Naive B cell (primary cell): ENCODE measurements at regions not wholly inside any gene's neighbourhood (a gene's known extent, or its start where the extent isn't known, plus 50 kb on each side); places are given as distances from the start of the nearest gene placed in this dataset.
"Not testable (repeated sequence)": the region's sequence is repeated elsewhere in the genome, so short reads cannot be mapped to it uniquely, and the experiment has no call there.

ENCODE experiments used
- ATAC-seq, 2 donors: fragments of 150-1000 bp; cut with Tn5 transposase; 2 replicates each; pipeline ENCODE4 v1.10.0; 2021; ENCODE audit warnings: low read depth in 2 of 2, mild to moderate bottlenecking in 2 of 2, moderate library complexity in 2 of 2
- DNase-seq: peaks from one replicate; pipeline ENCODE4 v3.0.0; 2022
- H3K27ac Mint-ChIP-seq, 6 donors: one replicate each; pipeline ENCODE4 v1.8.0; 2020 to 2022; ENCODE audit warnings: mild to moderate bottlenecking in 6 of 6, mixed read lengths in 6 of 6, moderate library complexity in 5 of 6, inconsistent platforms in 2 of 6
- H3K27me3 Mint-ChIP-seq, 3 donors: one replicate each; pipeline ENCODE4 v1.8.0; 2021 to 2022; ENCODE audit warnings: mixed read lengths in 3 of 3, mild to moderate bottlenecking in 1 of 3
- H3K36me3 Mint-ChIP-seq, 2 donors: one replicate each; pipeline ENCODE4 v1.8.0; 2020 to 2022; ENCODE audit warnings: mixed read lengths in 2 of 2, inconsistent platforms in 1 of 2, mild to moderate bottlenecking in 1 of 2
- H3K4me1 Mint-ChIP-seq, 3 donors: one replicate each; pipeline ENCODE4 v1.8.0; 2020 to 2022; ENCODE audit warnings: mixed read lengths in 3 of 3, inconsistent platforms in 1 of 3, mild to moderate bottlenecking in 1 of 3, moderate library complexity in 1 of 3
- H3K4me3 Mint-ChIP-seq, 8 donors: one replicate each; pipeline ENCODE4 v1.8.0; 2020 to 2022; ENCODE audit warnings: mild to moderate bottlenecking in 8 of 8, mixed read lengths in 8 of 8, moderate library complexity in 8 of 8, inconsistent platforms in 2 of 8
- H3K9me3 Mint-ChIP-seq, 7 donors: one replicate each; pipeline ENCODE4 v1.8.0; 2020 to 2022; ENCODE audit warnings: mixed read lengths in 7 of 7, mild to moderate bottlenecking in 5 of 7, inconsistent platforms in 2 of 7, moderate library complexity in 1 of 7

DNA sequence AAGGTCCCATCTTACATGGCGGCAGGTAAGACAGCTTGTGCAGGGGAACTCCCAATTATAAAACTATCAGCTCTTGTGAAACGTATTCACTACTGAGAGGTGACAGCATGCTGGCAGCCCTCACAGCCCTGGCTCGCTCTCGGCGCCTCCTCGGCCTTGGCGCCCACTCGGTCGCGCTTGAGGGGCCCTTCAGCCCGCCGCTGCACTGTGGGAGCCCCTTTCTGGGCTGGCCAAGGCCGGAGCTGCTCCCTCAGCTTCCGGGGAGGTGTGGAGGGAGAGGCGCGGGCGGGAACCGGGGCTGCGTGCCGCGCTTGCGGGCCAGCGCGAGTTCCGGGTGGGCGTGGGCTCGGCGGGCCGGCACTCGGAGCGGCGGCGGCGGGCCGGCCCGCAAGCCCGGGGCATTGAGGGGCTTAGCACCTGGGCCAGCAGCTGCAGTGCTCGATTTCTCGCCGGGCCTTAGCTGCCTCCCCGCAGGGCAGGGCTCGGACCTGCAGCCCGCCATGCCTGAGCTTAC is 262.6 kb upstream of the CDH19 start:
- not testable (repeated sequence) for H3K27ac Mint-ChIP-seq, H3K4me1 Mint-ChIP-seq, ATAC-seq, DNase-seq, H3K36me3 Mint-ChIP-seq, H3K27me3 Mint-ChIP-seq, H3K4me3 Mint-ChIP-seq, H3K9me3 Mint-ChIP-seq

DNA sequence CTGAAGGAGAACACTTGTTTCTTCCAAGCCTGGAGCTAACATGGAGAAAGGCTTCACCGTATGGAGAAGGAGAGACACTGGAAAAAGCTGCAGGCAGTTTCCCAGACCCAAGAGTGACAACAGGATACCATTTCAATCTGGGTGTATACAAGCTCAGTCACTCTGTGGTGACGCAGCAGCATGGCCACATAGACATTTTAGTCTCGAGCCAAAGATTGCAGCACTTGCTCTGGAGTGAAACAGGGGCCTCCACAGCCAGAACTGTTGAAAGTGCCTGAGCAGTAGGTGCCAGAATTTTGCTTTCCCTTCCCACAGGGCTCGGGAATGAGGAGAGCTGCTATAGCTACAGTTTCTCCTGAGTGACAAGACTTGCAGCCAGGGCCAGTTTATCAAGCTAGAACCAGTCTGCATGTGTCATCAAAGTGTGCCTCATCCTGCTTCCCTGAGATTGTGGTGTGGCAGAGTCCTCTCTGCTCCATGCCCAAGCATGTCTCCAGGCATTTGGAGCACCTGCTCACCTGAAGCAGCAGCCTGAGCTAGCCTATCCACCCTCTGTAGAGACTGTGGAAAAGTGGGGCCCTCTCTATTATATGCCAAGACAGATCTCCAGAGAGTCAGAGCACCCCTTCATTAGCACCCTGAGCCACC is 234.6 kb upstream of the CDH19 start:
- H3K4me1 Mint-ChIP-seq: no peaks in the 10 kb centered on the region
- ATAC-seq: no peak

DNA sequence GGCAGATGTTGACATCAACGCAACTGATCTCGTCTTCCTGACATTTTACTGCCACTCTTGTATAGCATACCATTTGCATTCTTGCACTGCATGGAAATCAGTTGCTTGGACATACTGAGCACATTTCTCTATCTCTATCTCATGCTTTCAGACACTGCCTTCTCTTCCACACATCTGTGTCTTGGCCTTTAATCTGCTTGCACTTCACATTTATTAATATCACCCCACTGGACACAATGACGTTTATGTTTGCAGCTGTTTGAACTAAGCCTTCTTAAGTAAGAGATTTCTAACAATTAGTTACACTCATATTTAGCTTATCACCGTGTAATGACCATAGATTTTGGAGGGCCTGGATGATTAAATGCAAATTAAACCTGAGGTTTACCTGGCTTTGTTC is 229.8 kb upstream of the CDH19 start:
- ATAC-seq: no peak
- no peak for DNase-seq

More for the DNA sequence above, 234.6 kb upstream of the CDH19 start:
- H3K4me3 Mint-ChIP-seq: no peak overlapping the region
- no peak for DNase-seq
- peaks cover 0 to 11% (median 0%) of the 10 kb centered on the region in 7 donors for H3K9me3 Mint-ChIP-seq
- H3K27me3 Mint-ChIP-seq: no peaks in the 10 kb centered on the region
- no peaks in the 10 kb centered on the region for H3K36me3 Mint-ChIP-seq
- H3K27ac Mint-ChIP-seq: no peak overlapping the region

DNA sequence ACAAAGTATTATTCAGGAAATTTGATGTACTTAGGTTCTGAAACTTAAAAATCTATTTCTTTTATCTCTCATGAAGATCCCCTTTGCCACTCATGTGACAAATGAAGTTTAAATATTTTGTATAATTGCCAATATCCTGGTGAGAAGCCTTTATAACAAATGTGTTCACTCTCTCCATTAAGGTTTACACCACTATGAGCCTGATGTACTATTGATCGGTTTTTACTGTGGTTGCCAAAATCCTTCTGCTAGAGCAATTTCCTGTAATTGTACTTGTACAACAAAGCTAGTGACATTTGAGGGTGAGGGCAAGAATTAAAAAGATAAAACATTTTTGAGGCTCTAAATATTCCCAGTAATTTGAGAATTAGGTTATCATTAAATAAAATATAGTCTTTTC is 222.3 kb upstream of the CDH19 start:
- H3K27ac Mint-ChIP-seq: no peak overlapping the region
- no peaks in the 10 kb centered on the region for H3K27me3 Mint-ChIP-seq
- ATAC-seq (no peak), DNase-seq (no peak)
- H3K4me1 Mint-ChIP-seq: no peaks in the 10 kb centered on the region
- H3K36me3 Mint-ChIP-seq: no peaks in the 10 kb centered on the region
- no peak overlapping the region for H3K4me3 Mint-ChIP-seq
- peaks cover 0 to 3% (median 0%) of the 10 kb centered on the region in 7 donors for H3K9me3 Mint-ChIP-seq

More for the DNA sequence above, 229.8 kb upstream of the CDH19 start:
- no peaks in the 10 kb centered on the region for H3K27me3 Mint-ChIP-seq
- no peak overlapping the region for H3K4me3 Mint-ChIP-seq
- H3K9me3 Mint-ChIP-seq: peaks cover 0 to 4% (median 0%) of the 10 kb centered on the region in 7 donors
- H3K4me1 Mint-ChIP-seq: no peaks in the 10 kb centered on the region
- no peak overlapping the region for H3K27ac Mint-ChIP-seq
- H3K36me3 Mint-ChIP-seq: no peaks in the 10 kb centered on the region

DNA sequence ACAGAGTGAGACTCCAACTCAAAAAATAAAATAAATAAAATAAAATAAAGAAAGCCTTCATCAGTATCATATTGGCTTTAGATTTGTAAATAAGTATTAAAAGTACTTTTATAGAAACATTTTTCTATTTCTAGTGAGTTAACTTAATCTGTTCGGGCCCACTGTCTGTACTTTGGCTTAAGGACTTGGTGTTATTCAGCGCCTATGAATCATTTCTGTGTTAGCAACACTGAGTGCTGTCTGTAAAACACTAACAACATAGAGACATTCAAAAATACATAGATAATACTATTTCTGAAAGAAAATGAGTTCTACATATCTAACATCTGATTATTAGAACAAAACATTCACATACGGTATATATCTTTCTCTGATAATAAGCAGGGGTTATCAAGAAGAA is 221.5 kb upstream of the CDH19 start:
- ATAC-seq: no peak
- H3K27ac Mint-ChIP-seq: no peak overlapping the region
- H3K27me3 Mint-ChIP-seq: no peaks in the 10 kb centered on the region
- H3K36me3 Mint-ChIP-seq: no peaks in the 10 kb centered on the region
- no peak overlapping the region for H3K4me3 Mint-ChIP-seq
- H3K9me3 Mint-ChIP-seq: no peaks in the 10 kb centered on the region
- H3K4me1 Mint-ChIP-seq: no peaks in the 10 kb centered on the region
- no peak for DNase-seq

DNA sequence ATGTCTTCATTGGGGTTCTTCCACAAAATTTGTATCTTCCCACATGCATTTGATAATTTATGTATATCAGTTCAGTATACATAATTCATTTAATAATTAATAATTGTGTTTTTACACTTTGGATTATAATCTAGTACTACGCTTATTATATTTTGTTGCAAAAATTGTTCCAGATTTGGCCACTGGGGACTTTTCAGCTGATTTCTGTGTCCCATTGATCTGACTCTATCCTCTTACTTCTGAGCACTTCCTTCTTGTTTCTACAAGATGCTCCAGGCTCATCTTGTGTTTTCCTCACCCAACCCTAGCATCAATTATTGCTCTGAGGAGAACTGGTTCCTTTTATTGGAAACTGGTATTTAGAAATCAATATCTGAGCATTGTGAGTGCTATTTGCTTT is 215.3 kb upstream of the CDH19 start:
- H3K36me3 Mint-ChIP-seq: no peaks in the 10 kb centered on the region
- H3K9me3 Mint-ChIP-seq: no peaks in the 10 kb centered on the region
- no peaks in the 10 kb centered on the region for H3K4me1 Mint-ChIP-seq
- no peak overlapping the region for H3K4me3 Mint-ChIP-seq
- DNase-seq (no peak), ATAC-seq (no peak)
- H3K27ac Mint-ChIP-seq: no peak overlapping the region
- no peaks in the 10 kb centered on the region for H3K27me3 Mint-ChIP-seq

DNA sequence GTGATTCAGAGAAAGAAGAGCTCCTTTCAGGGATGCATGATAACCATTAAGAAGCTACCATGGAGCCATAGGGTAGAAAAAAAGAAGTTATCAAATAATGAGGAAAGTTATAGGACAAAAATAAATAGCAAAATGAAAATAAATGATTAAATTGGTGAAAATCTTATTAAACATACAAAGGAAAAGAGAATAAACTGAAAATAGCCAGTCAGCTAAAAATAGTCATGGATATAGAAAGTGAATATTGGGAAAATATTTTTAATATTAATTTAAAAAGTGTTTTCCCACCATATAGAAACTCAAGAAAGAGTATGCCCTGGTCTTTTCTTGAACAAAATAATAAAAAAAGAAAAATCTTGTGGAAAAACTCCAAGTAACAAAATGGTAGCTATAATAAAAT is 209.2 kb upstream of the CDH19 start:
- H3K27ac Mint-ChIP-seq: no peak overlapping the region
- H3K4me1 Mint-ChIP-seq: no peaks in the 10 kb centered on the region
- no peak for ATAC-seq
- H3K27me3 Mint-ChIP-seq: no peaks in the 10 kb centered on the region
- no peaks in the 10 kb centered on the region for H3K9me3 Mint-ChIP-seq
- no peak for DNase-seq
- H3K36me3 Mint-ChIP-seq: no peaks in the 10 kb centered on the region
- no peak overlapping the region for H3K4me3 Mint-ChIP-seq

DNA sequence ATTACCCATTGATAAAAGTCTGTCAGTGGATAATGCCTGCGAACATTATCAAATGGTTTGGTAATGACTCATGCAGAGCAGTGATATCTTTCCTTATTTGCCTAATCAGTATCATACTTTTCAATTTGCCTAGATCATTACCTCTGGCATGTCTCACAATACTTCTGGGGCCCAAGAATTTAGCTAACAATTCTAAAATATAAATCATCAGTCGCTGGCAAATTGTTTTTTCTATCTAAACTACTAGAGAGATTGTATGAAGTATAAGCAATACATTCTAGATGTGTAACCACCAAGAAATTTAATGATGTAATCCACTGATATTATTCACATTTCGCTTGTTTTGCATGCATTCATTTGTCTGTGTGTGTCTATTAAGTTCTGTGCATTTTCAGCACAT is 191.2 kb upstream of the CDH19 start:
- H3K9me3 Mint-ChIP-seq: no peaks in the 10 kb centered on the region
- no peaks in the 10 kb centered on the region for H3K36me3 Mint-ChIP-seq
- no peak for DNase-seq
- H3K27ac Mint-ChIP-seq: no peak overlapping the region
- H3K4me3 Mint-ChIP-seq: no peak overlapping the region
- H3K4me1 Mint-ChIP-seq: no peaks in the 10 kb centered on the region
- no peak for ATAC-seq
- no peaks in the 10 kb centered on the region for H3K27me3 Mint-ChIP-seq

DNA sequence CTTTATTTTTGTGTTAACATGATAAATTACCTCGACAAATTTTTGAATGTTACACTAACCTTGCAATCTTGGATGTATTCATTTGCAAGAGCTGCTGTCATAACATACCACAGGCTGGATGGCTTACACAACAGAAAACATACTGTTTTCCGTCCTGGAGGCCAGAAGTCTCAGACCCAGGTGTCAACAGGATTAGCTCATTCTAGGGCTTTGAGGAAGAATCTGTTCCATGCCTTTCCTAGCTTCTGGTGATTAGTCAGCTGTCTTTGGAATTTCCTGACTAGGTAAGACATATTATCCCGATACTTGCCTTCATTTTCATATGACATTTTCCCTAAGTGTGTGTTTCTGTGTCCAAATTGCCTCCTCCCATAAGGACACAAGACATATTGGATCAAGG is 188.6 kb upstream of the CDH19 start:
- Mint-ChIP-seq H3K27me3 (no peaks in the 10 kb centered on the region), H3K4me3 (no peak overlapping the region), H3K4me1 (no peaks in the 10 kb centered on the region), H3K36me3 (no peaks in the 10 kb centered on the region), H3K9me3 (no peaks in the 10 kb centered on the region), H3K27ac (no peak overlapping the region)
- DNase-seq (no peak), ATAC-seq (no peak)

DNA sequence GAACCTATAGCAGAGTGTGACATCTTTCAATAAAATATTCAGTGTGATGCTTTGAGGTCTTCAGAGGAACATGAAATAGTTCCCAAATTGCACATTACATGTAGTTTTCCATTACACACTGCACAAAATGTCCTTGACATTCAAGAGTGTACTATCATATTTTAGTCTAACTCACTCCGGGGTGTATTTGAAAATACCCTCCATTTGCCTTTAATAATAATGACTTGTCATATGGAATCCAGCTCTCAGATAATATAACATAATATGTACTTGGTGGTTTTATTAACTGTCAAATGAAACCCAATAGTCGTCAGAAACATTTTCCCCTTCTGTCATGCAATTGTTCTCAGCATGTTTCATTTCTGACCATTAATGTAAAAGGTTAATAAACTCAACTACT is 176.7 kb upstream of the CDH19 start:
- Mint-ChIP-seq H3K4me3 (no peak overlapping the region), H3K36me3 (no peaks in the 10 kb centered on the region), H3K9me3 (peaks cover 0 to 1% (median 0%) of the 10 kb centered on the region in 7 donors), H3K27me3 (no peaks in the 10 kb centered on the region), H3K4me1 (no peaks in the 10 kb centered on the region), H3K27ac (no peak overlapping the region)
- no peak for ATAC-seq
- no peak for DNase-seq

DNA sequence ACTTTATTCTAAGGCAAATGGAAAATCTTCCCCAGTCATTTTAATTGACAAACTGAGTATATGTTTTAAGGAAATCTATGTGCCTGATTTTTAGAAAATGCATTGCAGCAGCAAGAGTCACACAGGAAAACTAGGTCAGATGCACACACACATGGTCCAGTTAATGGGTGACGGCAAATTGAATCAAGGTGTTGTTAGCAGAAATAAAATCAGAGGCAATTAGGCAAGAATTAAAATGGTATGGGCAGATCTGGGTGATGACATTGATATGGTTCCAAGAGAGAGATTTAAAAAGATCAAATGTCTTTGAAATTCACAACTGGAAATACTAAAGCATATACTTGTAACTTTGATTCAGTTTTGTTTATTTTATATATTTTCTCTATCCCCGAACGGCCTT is 174.2 kb upstream of the CDH19 start:
- H3K36me3 Mint-ChIP-seq: no peaks in the 10 kb centered on the region
- no peaks in the 10 kb centered on the region for H3K27me3 Mint-ChIP-seq
- H3K9me3 Mint-ChIP-seq: peaks cover 0 to 1% (median 0%) of the 10 kb centered on the region in 7 donors
- H3K4me3 Mint-ChIP-seq: no peak overlapping the region
- H3K27ac Mint-ChIP-seq: no peak overlapping the region
- ATAC-seq (no peak), DNase-seq (no peak)
- H3K4me1 Mint-ChIP-seq: no peaks in the 10 kb centered on the region

DNA sequence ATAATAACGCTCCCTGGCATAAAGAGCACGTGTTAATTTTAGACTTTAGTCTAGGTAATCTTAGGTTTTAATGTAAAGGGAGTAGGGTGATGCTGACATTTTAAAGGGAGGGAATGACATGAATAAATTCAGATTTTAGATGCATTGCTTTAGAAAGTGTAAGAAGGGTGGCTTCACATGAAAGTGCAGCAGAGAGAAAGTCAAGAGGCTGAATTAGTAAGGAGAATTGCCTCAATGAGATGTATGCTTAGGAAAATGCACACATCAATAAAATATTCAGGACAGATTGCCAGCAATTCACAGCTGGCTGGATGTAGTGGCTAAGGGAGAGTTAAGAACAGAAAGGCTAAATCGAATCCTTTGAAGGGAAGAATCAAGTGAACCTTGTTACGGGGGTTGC is 165.5 kb upstream of the CDH19 start:
- H3K9me3 Mint-ChIP-seq: no peaks in the 10 kb centered on the region
- no peak overlapping the region for H3K27ac Mint-ChIP-seq
- DNase-seq (no peak), ATAC-seq (no peak)
- H3K4me3 Mint-ChIP-seq: no peak overlapping the region
- H3K27me3 Mint-ChIP-seq: no peaks in the 10 kb centered on the region
- H3K36me3 Mint-ChIP-seq: no peaks in the 10 kb centered on the region
- no peaks in the 10 kb centered on the region for H3K4me1 Mint-ChIP-seq

DNA sequence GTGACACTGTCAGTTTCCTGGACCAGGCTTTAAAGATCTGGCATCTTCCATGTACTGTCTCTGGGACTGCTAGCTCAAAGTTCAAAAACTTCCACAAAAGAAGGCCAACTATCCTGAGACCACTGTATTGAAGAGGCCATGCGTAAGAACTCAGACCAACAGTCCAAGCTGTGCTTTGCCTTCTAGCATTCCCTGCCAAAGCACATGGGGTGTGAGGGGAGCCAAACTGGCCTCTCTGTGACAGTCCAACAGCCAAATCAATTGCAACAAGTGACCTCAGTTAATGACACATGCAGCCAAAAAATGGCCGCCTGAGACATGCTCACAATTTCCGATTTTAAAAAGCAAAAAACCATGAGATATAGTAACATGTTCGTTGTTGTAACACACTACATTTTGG is 160.3 kb upstream of the CDH19 start:
- Mint-ChIP-seq H3K9me3 (no peaks in the 10 kb centered on the region), H3K4me1 (no peaks in the 10 kb centered on the region), H3K27ac (no peak overlapping the region), H3K36me3 (no peaks in the 10 kb centered on the region), H3K27me3 (no peaks in the 10 kb centered on the region), H3K4me3 (no peak overlapping the region)
- DNase-seq: no peak
- no peak for ATAC-seq

DNA sequence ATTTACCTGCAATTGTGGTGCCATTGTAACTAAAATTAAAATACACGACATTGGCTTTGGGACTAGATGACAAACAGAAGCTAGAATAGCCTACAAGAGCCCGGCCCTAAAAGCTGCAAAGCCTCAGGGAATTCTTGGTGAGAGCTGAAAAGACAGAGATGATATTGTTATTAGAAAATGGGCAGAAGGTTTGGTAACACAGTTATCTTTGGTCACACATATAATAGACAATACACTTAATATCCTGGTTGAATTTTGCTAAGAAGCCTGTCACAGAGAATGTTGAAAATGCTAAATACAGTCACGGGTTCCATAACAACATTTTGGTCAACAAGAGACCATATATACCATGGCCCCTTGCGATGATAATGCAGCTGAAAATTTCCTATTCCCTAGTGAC is 157.3 kb upstream of the CDH19 start:
- H3K27ac Mint-ChIP-seq: no peak overlapping the region

DNA sequence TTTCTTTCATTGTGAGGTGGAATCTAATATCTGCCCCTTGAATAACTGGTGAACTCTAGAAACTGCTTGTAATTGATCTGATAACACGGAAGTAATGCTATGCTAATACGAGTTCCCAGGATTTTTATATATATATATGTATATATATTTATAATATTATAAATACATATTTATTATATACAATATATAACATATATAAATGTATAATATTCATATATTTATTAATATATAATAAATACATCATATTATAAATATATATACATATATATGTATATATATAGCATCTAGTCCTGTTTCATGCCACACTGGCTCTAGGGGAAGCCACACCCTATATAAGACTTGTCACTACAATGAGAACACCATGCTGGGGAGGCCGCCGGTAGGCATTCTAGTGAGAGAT is 156.7 kb upstream of the CDH19 start:
- no peak overlapping the region for H3K27ac Mint-ChIP-seq
- H3K9me3 Mint-ChIP-seq: no peaks in the 10 kb centered on the region
- H3K27me3 Mint-ChIP-seq: no peaks in the 10 kb centered on the region
- DNase-seq: no peak
- no peak for ATAC-seq
- H3K36me3 Mint-ChIP-seq: no peaks in the 10 kb centered on the region
- no peak overlapping the region for H3K4me3 Mint-ChIP-seq
- H3K4me1 Mint-ChIP-seq: no peaks in the 10 kb centered on the region

More for the DNA sequence above, 157.3 kb upstream of the CDH19 start:
- Mint-ChIP-seq H3K4me1 (no peaks in the 10 kb centered on the region), H3K36me3 (no peaks in the 10 kb centered on the region), H3K9me3 (no peaks in the 10 kb centered on the region), H3K4me3 (no peak overlapping the region), H3K27me3 (no peaks in the 10 kb centered on the region)
- ATAC-seq (no peak), DNase-seq (no peak)
